Mononuclear cell (primary cell): ENCODE measurements at regions not wholly inside any gene's neighbourhood (a gene's known extent, or its start where the extent isn't known, plus 50 kb on each side); places are given as distances from the start of the nearest gene placed in this dataset.
"Not testable (repeated sequence)": the region's sequence is repeated elsewhere in the genome, so short reads cannot be mapped to it uniquely, and the experiment has no call there.

Experiments
- H3K27me3 ChIP-seq: 2 replicates; pipeline ENCODE4 v1.6.0; 2011; ENCODE audit warnings: low read length, control low read depth; ENCODE audit not compliant: insufficient read depth
- H3K4me1 ChIP-seq: 2 replicates; pipeline ENCODE4 v1.5.1; 2011; ENCODE audit warnings: mild to moderate bottlenecking, low read length, control low read depth; ENCODE audit not compliant: insufficient read depth
- H3K4me3 ChIP-seq: 2 replicates; pipeline ENCODE4 v1.5.1; 2011; ENCODE audit warnings: mild to moderate bottlenecking, low read length, moderate library complexity
- H3K9me3 ChIP-seq: 2 replicates; pipeline ENCODE4 v1.5.1; 2011; ENCODE audit warnings: low read depth, mild to moderate bottlenecking, control low read depth, low read length

- Histone ChIP-seq H3K4me3 (no peak overlapping the region), H3K9me3 (no peaks in the 10 kb centered on the region), H3K4me1 (no peaks in the 10 kb centered on the region), H3K27me3 (no peaks in the 10 kb centered on the region)
Observed at GRCh38 chr5:88051148-88051547, 217.5 kb downstream of the TMEM161B start.

GRCh38 chr5:88049737-88050136 is 218.9 kb downstream of the TMEM161B start:
- Histone ChIP-seq H3K9me3 (no peaks in the 10 kb centered on the region), H3K27me3 (no peaks in the 10 kb centered on the region), H3K4me1 (no peaks in the 10 kb centered on the region), H3K4me3 (no peak overlapping the region)

GRCh38 chr5:88049156-88049555 is 219.5 kb downstream of the TMEM161B start:
- Histone ChIP-seq H3K4me1 (no peaks in the 10 kb centered on the region), H3K27me3 (no peaks in the 10 kb centered on the region), H3K9me3 (no peaks in the 10 kb centered on the region), H3K4me3 (no peak overlapping the region)

GRCh38 chr5:88045931-88046461 is 222.6 kb downstream of the TMEM161B start:
- Histone ChIP-seq H3K27me3 (no peaks in the 10 kb centered on the region), H3K4me3 (no peak overlapping the region), H3K9me3 (no peaks in the 10 kb centered on the region), H3K4me1 (no peaks in the 10 kb centered on the region)

- Histone ChIP-seq H3K4me3 (no peak overlapping the region), H3K4me1 (no peaks in the 10 kb centered on the region), H3K9me3 (no peaks in the 10 kb centered on the region), H3K27me3 (no peaks in the 10 kb centered on the region)
Observed at GRCh38 chr5:88045165-88045564, 223.5 kb downstream of the TMEM161B start.

GRCh38 chr5:88034520-88034919 is 234.1 kb downstream of the TMEM161B start:
- H3K4me3 ChIP-seq, result no peak overlapping the region
- H3K9me3 ChIP-seq, result no peaks in the 10 kb centered on the region
- H3K4me1 ChIP-seq, result no peaks in the 10 kb centered on the region
- H3K27me3 ChIP-seq, result no peaks in the 10 kb centered on the region

GRCh38 chr5:88033191-88033590 is 235.5 kb downstream of the TMEM161B start:
- H3K4me1 ChIP-seq, result no peaks in the 10 kb centered on the region
- no peak overlapping the region for H3K4me3 ChIP-seq
- H3K9me3 ChIP-seq, result no peaks in the 10 kb centered on the region
- no peaks in the 10 kb centered on the region for H3K27me3 ChIP-seq

- H3K27me3 ChIP-seq, result no peaks in the 10 kb centered on the region
- no peaks in the 10 kb centered on the region for H3K4me1 ChIP-seq
- no peaks in the 10 kb centered on the region for H3K9me3 ChIP-seq
- H3K4me3 ChIP-seq, result no peak overlapping the region
Observed at GRCh38 chr5:88029011-88029410, 239.6 kb downstream of the TMEM161B start.

GRCh38 chr5:88021141-88021540 is 247.5 kb downstream of the TMEM161B start:
- Histone ChIP-seq H3K4me1 (no peaks in the 10 kb centered on the region), H3K4me3 (no peak overlapping the region), H3K27me3 (no peaks in the 10 kb centered on the region), H3K9me3 (peaks cover 4% of the 10 kb centered on the region)

GRCh38 chr5:88014984-88015383 is 253.7 kb downstream of the TMEM161B start:
- not testable (repeated sequence) for H3K27me3 ChIP-seq, H3K4me3 ChIP-seq, H3K9me3 ChIP-seq, H3K4me1 ChIP-seq

- no peaks in the 10 kb centered on the region for H3K27me3 ChIP-seq
- H3K4me3 ChIP-seq, result no peak overlapping the region
- H3K9me3 ChIP-seq, result peaks cover 9% of the 10 kb centered on the region
- H3K4me1 ChIP-seq, result no peaks in the 10 kb centered on the region
Observed at GRCh38 chr5:88000877-88001276, 267.8 kb downstream of the TMEM161B start.

- H3K4me1 ChIP-seq, result no peaks in the 10 kb centered on the region
- H3K9me3 ChIP-seq, result peaks cover 9% of the 10 kb centered on the region
- H3K4me3 ChIP-seq, result no peak overlapping the region
- H3K27me3 ChIP-seq, result no peaks in the 10 kb centered on the region
Observed at GRCh38 chr5:87997662-87998061, 271.0 kb downstream of the TMEM161B start.

GRCh38 chr5:87966213-87966612 is 302.4 kb downstream of the TMEM161B start:
- Histone ChIP-seq H3K4me3 (no peak overlapping the region), H3K9me3 (no peaks in the 10 kb centered on the region), H3K27me3 (no peaks in the 10 kb centered on the region), H3K4me1 (no peaks in the 10 kb centered on the region)

- no peak overlapping the region for H3K4me3 ChIP-seq
- no peaks in the 10 kb centered on the region for H3K4me1 ChIP-seq
Observed at GRCh38 chr5:87954121-87954520, 314.5 kb downstream of the TMEM161B start.

GRCh38 chr5:87951661-87952060 is 317.0 kb downstream of the TMEM161B start:
- Histone ChIP-seq H3K4me3 (no peak overlapping the region), H3K4me1 (no peaks in the 10 kb centered on the region), H3K9me3 (no peaks in the 10 kb centered on the region), H3K27me3 (no peaks in the 10 kb centered on the region)

More at GRCh38 chr5:87954121-87954520, 314.5 kb downstream of the TMEM161B start:
- Histone ChIP-seq H3K27me3 (no peaks in the 10 kb centered on the region), H3K9me3 (no peaks in the 10 kb centered on the region)

- H3K4me3 ChIP-seq, result no peak overlapping the region
- no peaks in the 10 kb centered on the region for H3K27me3 ChIP-seq
Observed at GRCh38 chr5:87949676-87950631, 318.7 kb downstream of the TMEM161B start.

More at GRCh38 chr5:87949676-87950631, 318.7 kb downstream of the TMEM161B start:
- H3K9me3 ChIP-seq, result no peaks in the 10 kb centered on the region
- H3K4me1 ChIP-seq, result no peaks in the 10 kb centered on the region
